RWPE1 (cell line): ENCODE measurements at regions not wholly inside any gene's neighbourhood (a gene's known extent, or its start where the extent isn't known, plus 50 kb on each side); places are given as distances from the start of the nearest gene placed in this dataset.
"Not testable (repeated sequence)": the region's sequence is repeated elsewhere in the genome, so short reads cannot be mapped to it uniquely, and the experiment has no call there.

ENCODE experiments used
- CTCF ChIA-PET: fragments of 350-600 bp; sonication (Branson Sonifier 250); formaldehyde crosslinking; extraction: SDS; loops from one replicate; lab custom pipeline; 2021; lab: Yijun Ruan, JAX
- POLR2A ChIA-PET: fragments of 400-600 bp; formaldehyde crosslinking; extraction: SDS; loops from one replicate; lab custom pipeline; 2020; ENCODE audit warnings: antibody characterized with exemption; ENCODE audit not compliant: low non-redundant PET; lab: Yijun Ruan, JAX
- DNase-seq: peaks from one replicate; pipeline ENCODE4 v3.0.0; 2012; ENCODE audit warnings: low spot score
- H3K27ac ChIP-seq: fragments of 450-650 bp; 2 replicates; pipeline ENCODE4 v1.5.1; 2017
- TF ChIP-seq, protein P1 (sequence below): fragments of 450-650 bp; conservative IDR thresholded peaks from 2 replicates; pipeline ENCODE4 v1.5.1; 2017; ENCODE audit warnings: low read depth, mild to moderate bottlenecking

DNA sequence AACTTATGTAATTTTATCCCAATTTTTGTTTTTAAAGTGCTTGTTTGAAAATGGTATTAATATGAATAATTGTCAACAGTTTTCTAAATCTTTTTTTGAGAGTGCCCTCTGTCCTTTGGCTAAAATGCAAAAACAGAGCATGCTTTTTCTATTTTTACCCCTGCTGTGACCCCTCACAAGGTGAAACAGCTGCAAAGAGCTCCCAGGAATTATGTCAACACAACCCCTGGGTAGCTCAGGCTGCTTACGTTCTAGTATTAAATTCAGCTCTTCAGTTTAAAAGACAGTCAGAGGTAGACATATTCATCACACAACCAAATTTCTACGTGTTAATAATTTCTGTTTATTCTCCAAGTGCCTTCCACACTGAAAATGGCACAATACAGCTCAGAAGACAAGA is 367.5 kb downstream of the PRDM5 start:
- CTCF ChIA-PET, result interaction anchor here (0.8 kb wide), 1 partner anchor 13 kb away, joined by 4 read pairs; no protein-coding TSS in a partner anchor
- TF ChIP-seq, protein P1, sequence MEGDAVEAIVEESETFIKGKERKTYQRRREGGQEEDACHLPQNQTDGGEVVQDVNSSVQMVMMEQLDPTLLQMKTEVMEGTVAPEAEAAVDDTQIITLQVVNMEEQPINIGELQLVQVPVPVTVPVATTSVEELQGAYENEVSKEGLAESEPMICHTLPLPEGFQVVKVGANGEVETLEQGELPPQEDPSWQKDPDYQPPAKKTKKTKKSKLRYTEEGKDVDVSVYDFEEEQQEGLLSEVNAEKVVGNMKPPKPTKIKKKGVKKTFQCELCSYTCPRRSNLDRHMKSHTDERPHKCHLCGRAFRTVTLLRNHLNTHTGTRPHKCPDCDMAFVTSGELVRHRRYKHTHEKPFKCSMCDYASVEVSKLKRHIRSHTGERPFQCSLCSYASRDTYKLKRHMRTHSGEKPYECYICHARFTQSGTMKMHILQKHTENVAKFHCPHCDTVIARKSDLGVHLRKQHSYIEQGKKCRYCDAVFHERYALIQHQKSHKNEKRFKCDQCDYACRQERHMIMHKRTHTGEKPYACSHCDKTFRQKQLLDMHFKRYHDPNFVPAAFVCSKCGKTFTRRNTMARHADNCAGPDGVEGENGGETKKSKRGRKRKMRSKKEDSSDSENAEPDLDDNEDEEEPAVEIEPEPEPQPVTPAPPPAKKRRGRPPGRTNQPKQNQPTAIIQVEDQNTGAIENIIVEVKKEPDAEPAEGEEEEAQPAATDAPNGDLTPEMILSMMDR, result no peak
- H3K27ac ChIP-seq, result no peak overlapping the region
- no peak for DNase-seq
- POLR2A ChIA-PET, result no interaction called here

DNA sequence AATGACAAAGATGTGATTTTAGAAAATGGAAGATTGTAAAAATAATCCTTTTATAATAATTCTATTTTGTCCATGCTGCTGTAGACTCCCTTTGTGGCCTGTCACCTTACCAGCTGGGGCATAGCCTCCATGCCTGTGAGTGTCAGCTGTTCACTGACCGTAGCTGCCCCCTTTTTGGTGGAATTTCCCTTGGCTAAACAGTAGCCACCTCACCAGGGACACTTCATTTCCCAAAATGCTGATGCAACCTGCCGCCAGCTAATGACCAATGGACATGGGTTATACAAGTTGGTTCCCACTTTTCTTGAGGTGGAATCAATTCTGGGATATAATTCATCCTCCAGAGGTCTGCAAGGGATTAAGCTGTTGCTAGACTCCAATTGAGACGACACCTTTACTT is 368.4 kb downstream of the PRDM5 start:
- H3K27ac ChIP-seq, result no peak overlapping the region
- TF ChIP-seq, protein P1, result no peak
- POLR2A ChIA-PET, result no interaction called here
- CTCF ChIA-PET, result no interaction called here
- no peak for DNase-seq

- DNase-seq, H3K27ac ChIP-seq, POLR2A ChIA-PET, CTCF ChIA-PET: not testable (repeated sequence)
Measured at GRCh38 chr4:120550624-120551220, 371.8 kb downstream of the PRDM5 start.

DNA sequence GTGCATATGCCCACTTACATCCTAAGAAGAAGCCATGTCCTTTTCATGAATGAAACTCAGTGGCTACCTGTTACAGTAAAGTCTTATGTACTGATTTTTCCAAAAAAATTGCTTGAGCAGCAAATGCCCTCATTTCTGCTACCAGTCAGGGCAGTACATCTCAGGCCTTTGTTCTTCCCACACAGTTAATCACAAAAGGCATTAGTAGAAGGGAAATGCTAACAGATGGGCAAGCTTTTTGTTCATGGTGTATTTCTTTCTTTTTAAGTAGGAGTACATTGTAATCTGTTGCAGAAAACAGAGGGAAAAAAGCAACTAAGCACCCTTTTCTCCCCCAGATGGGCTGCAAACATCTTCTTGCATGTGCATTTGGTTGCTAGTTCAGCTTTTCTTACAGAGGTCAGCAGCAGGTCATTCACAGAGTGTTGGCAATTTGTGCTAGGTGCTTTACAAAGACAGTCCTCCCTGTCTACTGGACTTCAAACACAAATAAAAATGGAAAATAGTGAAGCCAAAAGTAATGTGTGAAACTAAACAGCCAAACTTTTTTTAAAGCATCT is 373.4 kb downstream of the PRDM5 start:
- CTCF ChIA-PET, result interaction anchor here (0.5 kb wide), 1 partner anchor 114 kb away, joined by 4 read pairs; no protein-coding TSS in a partner anchor
- POLR2A ChIA-PET, result no interaction called here
- no peak for DNase-seq
- H3K27ac ChIP-seq, result no peak overlapping the region
- TF ChIP-seq, protein P1, result no peak

- CTCF ChIA-PET, result no interaction called here
- no peak for DNase-seq
Measured at GRCh38 chr4:120545391-120545790, 377.1 kb downstream of the PRDM5 start.

GRCh38 chr4:120544838-120545237 is 377.7 kb downstream of the PRDM5 start:
- no peak for DNase-seq
- POLR2A ChIA-PET, result no interaction called here
- CTCF ChIA-PET, result no interaction called here
- no peak overlapping the region for H3K27ac ChIP-seq
- TF ChIP-seq, protein P1, result no peak

More at GRCh38 chr4:120545391-120545790, 377.1 kb downstream of the PRDM5 start:
- POLR2A ChIA-PET, result no interaction called here
- TF ChIP-seq, protein P1, result no peak
- H3K27ac ChIP-seq, result no peak overlapping the region

DNA sequence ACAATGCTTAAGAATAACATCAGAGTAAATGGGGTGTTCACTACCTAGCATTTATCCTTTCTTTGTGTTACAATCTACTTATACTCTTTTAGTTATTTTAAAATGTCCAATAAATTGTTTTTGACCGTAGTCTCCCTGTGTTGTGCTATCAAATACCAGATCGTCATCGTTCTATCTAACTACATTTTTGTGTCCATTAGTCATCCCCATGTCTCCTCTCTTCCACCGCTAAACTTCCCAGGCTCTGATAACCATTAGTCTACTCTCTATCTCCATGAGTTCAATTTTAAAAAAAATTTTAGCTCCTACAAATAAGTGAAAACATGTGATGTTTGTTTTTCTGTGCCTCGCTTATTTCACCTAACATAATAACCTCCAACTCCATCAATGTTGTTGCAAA is 381.9 kb downstream of the PRDM5 start:
- DNase-seq, result no peak
- ChIA-PET CTCF (no interaction called here), POLR2A (no interaction called here)
- no peak overlapping the region for H3K27ac ChIP-seq
- TF ChIP-seq, protein P1, result no peak
